Adrenal gland (tissue), 5 donors: ENCODE measurements at regions not wholly inside any gene's neighbourhood (a gene's known extent, or its start where the extent isn't known, plus 50 kb on each side); places are given as distances from the start of the nearest gene placed in this dataset.

Experiments
- CTCF ChIP-seq, 6 experiments: fragments of 450-650 bp in 4 of 6; fragments of 200-600 bp in 2 of 6; sonication (generic) in 1 of 6; IDR thresholded peaks; 1 replicate in 5 of 6; 2 replicates in 1 of 6; pipeline versions ENCODE4 v1.5.1 to v1.8.0; 2016 to 2021; ENCODE audit warnings: antibody characterized with exemption in 6 of 6, mild to moderate bottlenecking in 2 of 6, moderate library complexity in 1 of 6
- POLR2A ChIP-seq, 2 donors: fragments of 450-650 bp; IDR thresholded peaks; one replicate each; pipeline ENCODE4 v1.6.1; 2017; ENCODE audit warnings: antibody characterized with exemption in 2 of 2, mild to moderate bottlenecking in 2 of 2, moderate library complexity in 1 of 2
- donor health status: DM: no; HTN: no; CAD: no.

GRCh38 chr16:11491524-11491923, 95.2 kb downstream of the LITAF start:
- TF ChIP-seq CTCF (IDR thresholded peaks at IDR 0.05) (no peak), POLR2A (IDR thresholded peaks at IDR 0.05) (no peak)
